Fibroblast of skin of left quadriceps (primary cell): ENCODE measurements at regions not wholly inside any gene's neighbourhood (a gene's known extent, or its start where the extent isn't known, plus 50 kb on each side); places are given as distances from the start of the nearest gene placed in this dataset.

ENCODE experiments used
- DNase-seq, 2 experiments: peaks; one replicate each; pipeline ENCODE4 v3.0.0-alpha.2; 2013; ENCODE audit warnings: low read depth in 2 of 2

DNA sequence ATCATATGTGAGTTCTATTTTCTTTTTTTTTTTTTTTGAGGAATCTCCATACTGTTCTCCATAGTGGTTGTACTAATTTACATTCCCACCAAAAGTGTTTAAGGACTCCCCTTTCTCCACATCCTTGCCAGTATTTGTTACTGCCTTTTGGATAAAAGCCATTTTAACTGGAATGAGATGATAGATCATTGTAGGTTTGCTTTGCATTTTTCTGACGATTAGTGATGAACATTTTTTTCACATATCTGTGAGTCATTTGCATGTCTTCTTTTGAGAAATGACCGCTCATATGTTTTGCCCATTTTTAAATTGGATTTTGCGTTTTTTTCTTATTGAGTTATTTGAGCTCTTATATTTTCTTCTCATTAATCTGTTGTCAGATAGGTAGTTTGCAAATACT lies 394.8 kb downstream of the LRFN5 start:
- peak; percentile 75 to 83 for DNase-seq

DNA sequence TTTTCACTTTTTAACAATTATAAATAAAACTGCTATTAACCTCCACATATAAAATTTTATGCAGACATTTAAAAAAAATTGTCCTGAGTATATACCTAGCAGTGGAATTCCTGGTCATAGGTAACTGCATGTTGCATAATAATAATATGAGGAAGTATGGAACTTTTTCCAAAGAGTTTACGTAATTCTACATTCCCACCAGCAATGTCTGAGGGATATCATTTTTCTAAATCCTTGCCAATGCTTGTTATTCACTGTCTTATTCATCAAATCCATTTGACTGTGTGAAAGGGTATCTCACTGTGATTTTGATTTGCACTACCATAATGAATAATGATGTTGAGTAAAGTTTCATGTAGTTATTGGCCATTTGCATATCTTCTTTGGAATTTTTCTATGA lies 393.8 kb downstream of the LRFN5 start:
- no peak for DNase-seq

DNA sequence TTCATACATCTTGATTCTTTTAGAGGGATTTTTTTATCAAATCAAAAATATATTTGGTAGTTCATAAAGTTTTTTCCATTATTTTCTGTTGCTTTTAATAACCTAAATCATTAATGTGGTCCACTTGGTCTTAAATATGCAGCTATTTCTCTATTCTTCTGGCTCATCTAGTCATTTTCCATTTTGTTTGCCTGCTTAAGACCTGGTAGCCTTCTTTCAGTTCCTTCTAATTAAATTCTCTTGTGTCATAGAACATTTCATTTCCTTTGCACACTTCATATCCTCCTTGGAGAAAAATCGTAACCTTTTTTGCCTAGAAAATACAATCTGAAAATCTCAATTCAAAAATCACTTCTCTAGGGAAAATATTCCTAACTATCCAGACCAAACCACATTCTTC lies 387.0 kb downstream of the LRFN5 start:
- DNase-seq, result no peak

DNA sequence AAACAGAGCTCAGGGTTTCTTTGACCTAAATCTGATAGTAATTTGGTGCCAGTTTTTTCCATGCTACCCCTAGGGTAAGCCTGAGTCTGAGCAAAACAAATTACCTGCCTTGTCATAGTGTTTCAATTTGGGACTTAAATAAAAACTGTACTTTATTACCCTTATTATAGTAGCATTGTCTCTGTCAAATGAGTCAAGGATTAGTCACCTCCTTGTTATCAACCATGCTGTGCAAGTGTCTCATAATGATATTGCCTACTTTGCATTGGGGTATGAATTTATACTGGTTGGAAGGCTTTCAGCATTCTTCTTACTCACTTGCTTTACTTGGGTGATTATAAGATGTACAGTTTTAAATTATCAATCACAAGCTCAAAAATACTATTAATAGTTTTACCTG lies 380.0 kb downstream of the LRFN5 start:
- no peak for DNase-seq

DNA sequence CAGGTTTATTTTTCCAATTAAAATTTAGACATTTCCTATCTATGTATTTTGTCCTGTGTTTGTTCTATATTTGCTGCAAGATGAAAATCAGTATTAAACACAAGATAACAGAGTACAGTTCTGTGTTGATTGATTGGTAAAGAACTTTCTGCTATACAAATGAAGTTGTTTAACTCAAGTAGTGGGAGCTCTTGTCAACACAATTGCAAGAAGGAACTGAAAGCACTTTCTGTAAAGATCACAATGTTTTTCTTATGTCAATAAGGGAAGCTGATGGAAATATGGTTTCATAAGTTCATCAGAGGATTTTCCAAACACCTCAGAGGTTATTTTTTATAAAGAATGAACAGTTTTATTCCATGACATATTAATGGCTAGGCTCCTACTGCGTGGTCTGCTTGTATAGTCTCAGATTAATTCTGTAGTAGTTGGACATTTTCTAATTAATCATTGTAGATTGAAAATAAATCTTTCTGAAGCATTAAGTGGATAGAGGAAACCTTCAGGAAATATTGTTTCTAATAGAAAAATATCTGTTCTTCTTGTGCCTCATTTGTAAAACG lies 379.5 kb downstream of the LRFN5 start:
- no peak for DNase-seq

DNA sequence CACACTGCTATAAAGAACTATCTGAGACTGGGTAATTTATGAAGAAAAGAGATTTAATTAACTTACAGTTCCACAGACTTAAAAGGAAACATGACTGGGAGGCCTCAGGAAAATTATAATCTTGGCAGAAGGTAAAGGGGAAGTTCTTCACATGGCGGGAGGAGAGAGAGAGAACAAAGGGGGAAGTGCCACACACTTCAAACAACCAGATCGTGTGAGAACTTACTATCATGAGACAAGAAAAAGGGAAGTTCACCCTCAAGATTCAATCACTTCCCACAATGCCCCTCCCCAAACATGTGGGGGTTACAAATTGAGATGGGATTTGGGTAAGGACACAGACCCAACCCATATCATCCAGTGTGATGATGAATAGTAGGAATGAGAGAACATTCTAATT lies 366.5 kb downstream of the LRFN5 start:
- no peak for DNase-seq

DNA sequence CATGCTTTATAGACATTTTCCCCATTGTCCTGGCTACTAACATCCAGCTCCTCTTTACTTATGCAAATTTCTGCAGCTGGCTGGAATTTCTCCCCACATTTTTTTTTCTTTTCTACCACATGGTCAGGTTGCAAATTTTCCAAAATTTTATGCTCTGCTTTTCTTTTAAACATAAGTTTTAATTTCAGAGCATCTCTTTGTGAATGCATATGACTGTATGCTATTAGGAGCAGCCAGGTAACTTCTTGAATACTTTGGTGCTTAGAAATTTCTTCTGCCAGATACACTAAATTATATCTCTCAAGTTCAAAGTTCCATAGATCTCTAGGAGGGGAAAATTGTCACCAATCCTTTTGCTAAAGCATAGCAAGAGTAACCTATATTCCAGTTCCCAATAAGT lies 365.9 kb downstream of the LRFN5 start:
- DNase-seq, result no peak

DNA sequence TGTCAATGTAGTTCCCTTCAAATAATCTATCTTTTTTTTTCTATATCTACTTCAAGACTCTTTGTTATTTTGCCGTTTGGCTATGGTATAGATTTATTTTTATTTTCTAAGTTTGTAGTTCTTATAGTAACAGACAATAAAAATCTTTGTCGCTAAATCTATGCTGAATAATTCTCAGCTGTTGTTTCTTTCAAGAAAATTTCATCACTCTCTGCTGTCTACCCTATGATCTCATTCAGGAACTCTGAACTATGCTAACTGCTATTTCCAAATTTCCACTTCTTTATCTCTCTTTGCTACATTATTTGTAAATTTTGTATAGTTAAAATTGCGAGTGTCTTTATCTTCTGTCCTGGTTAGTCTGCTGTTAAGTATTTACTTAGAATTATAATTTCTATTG lies 353.6 kb downstream of the LRFN5 start:
- DNase-seq, result peak in 1 of 2 experiments; percentile 0

DNA sequence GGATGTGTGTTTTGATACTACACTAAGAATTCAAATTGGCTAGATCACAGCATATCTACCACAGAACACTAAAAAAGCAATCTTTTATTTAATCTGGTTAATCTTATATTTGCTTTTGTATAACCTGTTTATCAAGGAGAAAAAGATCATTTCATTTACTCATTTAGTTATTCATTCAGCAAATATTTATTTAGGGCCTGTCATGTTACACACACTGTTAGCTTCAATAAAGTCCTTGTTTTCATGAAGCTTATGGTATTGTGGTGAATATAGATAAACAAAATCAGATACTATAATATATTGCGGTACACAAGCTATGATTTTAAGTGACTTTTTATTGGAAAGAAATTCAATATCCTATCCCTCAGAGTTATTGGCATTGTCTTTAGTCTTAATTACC lies 350.8 kb downstream of the LRFN5 start:
- no peak for DNase-seq
